Superior temporal gyrus (tissue), 1 donor: ENCODE measurements at regions not wholly inside any gene's neighbourhood (a gene's known extent, or its start where the extent isn't known, plus 50 kb on each side); places are given as distances from the start of the nearest gene placed in this dataset.
A peak's percentile ranks its signal among the peaks of the same experiment; 100 is the strongest.

Experiments used
- DNase-seq: peaks from one replicate; pipeline ENCODE4 v3.0.0-alpha.2; 2016; ENCODE audit errors: extremely low spot score

DNA sequence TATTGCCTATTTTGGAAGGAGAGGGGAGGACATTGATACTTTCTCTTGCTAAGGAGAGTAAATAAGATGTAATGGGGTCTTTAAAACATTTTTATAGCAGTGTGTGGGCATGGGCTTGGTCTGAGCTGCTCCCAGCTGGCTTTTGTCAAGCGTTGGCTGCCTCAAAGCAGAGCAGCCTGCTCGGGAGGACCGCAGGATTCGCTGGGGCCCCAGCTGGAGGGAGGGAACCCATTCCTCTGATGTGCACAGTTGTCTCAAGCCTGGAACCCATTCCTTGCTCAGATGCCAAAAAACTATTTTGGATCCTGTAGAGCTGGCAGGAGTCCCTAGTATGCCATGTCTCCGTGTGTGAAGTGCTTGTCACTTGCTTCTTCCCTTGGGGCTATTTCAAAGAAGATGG, 59.4 kb upstream of the RMDN2 start:
- no peak for DNase-seq

DNA sequence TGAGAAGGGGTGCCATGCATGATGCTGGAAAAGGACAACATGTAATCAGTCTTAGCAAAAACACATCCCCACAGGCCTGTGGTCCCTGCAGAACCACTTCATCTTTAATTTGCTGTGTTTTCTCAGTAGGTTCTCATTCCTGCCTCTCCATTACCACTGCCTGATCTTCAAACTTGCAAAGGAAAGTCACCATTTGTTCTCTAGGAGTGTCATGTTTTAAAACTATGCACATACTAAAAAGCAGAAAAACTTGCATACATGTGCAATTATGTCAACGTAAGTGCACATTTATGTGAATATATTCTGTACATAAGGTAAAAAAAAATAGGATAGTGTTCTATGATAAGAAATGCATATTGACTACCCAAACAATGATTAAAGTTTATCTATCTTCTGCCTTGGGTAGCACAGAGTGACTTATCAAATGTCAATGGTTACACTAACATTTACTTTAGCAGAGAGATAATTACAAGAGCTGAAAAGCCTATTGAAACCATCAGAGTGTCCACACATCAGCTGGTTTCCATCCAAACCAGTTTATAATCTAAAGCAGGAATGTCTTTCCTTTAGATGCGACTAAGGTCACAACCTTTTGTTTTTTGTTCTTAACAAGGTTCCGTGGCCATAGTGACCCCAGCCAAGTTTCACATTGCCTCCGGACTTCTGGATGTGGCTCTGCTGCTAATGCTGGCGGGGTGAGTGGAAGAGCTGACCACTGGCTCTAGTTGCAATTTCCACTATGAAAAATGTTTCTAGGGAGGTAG, 58.7 kb upstream of the RMDN2 start:
- no peak for DNase-seq

DNA sequence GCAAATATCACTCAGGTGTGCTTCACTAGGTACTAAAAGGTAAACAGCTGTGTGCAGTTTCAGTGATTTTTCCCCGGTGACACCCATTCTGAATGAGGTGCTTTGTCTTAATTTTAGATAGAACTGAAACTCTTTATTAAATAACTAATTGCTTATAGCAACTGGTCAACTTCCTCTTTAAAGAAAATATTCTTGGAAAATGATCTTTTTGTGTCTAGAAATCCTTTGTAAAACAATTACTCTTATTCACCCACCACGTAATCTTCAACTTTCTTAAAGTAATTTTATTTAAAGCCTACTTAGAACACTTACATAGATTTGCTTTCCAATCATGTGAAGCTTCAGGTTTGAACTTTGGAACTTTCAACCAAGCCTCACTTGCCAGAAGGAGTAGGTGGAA, 57.9 kb upstream of the RMDN2 start:
- no peak for DNase-seq

DNA sequence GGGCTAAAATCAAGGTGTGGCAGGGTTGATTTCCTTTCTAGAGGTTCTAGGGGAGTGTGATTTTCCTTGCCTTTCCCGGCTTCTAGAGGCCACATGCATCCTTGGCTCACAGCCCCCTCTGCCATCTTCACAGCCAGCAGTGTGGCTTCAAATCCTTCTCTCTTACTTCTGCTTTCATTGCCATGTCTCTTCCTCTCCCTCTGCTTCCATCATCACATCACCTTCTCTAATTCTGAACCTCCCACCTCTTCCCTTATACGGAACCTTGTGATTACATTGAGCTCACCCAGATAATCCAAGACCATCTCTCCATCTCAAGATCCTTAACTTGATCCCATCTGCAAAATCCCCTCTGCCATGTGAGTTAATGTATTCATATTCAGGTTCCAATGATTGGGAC, 56.2 kb upstream of the RMDN2 start:
- DNase-seq: no peak

DNA sequence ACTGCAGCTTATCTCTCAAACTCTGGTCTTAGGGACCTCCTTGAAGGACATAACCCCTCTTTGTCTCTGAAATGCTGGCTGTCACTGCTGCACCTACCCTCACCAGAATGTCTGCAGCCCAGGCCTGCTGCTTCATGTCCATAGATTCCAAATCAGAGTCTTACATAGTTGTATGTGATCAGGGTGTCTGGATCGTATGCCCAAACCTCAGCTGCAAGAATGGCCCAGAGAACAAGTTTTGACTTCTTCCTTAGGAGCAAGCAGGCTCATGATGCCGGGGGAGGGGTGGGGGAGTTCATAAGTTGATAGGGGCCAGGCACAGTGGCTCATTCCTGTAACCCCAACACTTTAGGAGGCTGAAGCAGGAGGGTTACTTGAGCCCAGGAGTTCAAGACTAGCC, 55.8 kb upstream of the RMDN2 start:
- DNase-seq: no peak

DNA sequence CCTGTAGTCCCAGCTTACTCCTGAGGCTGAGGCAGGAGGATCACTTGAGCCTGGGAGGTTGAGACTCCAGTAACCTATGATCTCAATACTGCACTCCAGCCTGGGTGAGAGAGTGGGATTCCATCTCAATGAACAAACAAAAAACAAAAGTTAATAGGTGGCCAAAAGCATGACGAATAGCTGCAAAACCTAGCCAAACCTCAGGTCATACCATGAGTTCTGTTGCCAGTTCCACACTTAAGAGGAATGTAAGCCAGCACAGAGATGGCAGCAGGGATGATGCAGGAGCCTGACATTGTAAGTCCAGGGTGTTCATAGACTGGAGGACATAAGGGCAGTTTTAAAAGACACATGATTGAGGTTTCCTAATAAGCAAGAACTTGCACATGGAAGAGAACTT, 55.3 kb upstream of the RMDN2 start:
- DNase-seq: no peak

DNA sequence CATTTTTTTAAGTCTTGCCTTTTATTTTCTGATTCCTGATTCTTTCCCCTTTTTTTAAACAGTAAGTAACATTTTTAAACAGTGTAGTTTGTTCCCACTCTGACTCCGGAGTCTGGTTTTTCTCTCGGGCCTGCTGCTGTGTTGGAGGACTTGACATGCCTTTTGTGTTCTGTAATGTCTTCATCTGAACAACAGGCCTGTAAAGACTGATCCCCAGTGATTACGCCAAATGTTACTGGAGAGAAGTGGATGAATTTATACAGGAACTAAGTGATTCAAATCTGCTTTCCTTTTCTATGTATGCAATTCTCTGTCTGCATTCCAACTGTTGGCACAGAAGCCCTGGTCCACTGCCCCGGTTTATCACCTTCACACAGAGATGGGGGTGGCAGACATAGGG, 54.3 kb upstream of the RMDN2 start:
- DNase-seq: no peak

DNA sequence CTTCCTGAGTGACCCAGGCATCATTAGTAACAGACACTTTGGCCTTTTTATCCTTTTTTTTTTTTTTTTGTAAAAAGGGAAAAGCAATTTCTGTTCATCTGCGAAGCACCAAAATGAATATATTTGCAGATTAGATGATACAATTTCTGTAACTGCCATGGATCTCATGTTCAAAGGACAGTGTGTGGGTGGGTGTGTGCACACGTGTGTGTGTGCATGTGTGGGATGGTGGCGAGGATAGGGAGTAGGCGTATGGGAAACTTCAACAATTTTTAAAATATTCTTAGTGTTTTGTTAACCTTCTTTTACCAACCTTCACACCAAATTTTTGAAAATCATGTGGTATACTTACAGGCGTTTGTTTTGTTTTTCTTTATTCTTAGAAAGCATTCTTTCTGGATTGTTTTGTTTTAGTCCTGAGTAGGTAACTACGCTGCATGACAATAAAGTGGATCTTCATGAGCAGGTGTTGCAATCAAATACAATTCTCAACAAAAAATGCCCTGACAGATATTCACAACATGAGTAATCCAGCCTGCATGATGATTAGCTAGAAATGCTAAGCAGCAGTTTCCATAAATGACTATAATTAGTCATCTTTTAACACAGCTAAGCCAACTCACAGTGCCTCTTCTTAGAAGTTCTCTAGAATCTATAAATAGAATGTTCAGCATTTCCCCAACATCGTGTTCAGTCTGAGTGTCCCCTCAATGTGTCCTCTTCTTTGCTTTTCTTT, 53.5 kb upstream of the RMDN2 start:
- DNase-seq: peak; percentile 71

DNA sequence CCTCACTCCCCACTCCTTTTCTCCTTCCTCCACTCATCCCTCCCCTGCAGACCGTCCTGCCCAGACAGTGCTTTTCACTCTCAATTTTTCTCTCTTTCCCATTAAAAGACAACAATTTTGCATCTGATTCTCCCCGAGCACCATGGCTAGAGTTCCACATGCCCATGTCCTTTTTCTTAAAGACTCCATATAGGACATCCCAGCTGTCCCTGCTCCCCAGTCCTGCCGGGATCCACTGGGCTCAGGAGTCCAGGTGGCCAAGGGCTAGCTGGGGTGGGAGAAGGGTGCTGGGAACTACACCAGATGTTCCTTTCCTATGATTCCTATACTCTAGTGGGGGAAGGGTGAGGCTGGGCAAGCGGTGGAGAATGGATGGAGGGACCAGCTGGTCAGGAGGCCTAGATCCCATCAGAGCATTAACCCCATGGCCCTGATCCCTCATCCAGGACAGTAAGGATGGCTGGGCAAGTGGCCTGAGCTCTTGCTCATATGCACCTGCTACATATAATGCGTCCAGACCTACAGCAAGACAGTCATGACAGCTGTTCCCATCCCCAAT, 52.8 kb upstream of the RMDN2 start:
- no peak for DNase-seq

DNA sequence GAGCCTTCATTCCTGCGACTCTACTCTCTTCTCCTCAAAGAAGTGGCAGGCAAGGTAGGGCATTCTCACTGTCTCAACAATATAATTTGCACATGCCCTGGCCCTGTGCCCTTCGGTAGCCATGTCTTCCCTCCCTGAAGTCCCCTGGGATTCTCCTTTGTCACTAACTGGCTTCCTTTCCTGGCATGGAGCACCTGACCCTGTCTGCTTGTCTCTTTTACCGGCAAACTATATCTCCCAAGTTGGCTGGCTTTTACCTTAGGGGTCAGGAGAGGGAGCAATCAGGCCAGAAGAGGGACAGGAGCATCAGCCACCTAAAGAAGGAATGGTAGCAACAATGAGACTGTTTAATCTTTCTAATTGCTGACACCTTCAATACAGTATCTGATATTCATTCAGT, 51.9 kb upstream of the RMDN2 start:
- DNase-seq: no peak

DNA sequence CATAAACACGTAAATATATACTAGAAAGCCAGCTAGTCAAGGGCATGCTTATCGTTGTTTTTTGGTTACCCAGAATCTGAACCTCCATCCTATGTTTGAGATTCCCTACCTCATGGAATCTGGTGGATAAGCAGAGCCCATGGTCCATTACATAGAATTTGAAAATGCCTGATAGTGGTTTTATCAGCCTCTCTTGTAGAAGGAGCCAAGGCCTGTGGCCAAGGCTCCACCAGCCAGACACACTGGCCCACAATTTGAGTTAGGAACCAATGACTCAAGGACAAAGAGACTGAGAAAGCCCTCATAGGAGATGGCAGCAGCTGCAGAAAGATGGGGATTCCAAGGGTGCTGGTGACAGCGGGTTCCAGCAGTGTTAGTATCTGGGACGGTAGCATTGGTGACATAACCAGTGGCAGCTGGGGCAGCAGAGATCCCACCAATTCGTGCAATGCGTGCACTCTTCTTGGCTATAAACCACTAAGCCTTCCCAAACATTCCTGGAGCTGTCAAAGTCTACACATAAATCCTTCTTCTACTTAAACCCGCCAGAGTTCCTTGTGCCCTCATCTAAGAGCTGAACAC, 51.2 kb upstream of the RMDN2 start:
- DNase-seq: no peak

DNA sequence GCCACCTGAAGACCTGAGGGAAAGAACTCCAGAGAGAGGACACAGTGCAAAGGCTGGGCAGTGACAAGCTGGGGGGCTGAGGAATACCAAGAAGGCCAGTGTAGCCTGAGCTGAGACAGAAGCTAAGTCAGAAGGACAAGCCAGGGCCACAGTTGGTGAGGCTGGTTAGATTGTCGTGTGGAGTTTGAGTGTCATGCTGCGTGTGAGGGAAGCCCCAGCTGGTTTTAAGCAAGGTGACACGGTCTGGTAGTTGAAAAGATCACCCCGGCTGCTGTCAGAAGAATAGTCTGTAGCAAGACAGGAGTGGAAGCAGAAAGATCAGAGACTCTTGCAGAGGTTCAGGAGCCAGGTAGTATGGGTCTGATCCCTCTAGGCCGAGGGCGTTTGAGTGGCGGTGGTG, 50.6 kb upstream of the RMDN2 start:
- no peak for DNase-seq
